Smooth muscle cell (in vitro differentiated cells): ENCODE measurements at regions not wholly inside any gene's neighbourhood (a gene's known extent, or its start where the extent isn't known, plus 50 kb on each side); places are given as distances from the start of the nearest gene placed in this dataset.

Source experiments
- DNase-seq: peaks from one replicate; lab custom pipeline; 2025; ENCODE audit not compliant: unreplicated experiment; lab: John Stamatoyannopoulos, UW
- H2AFZ ChIP-seq: fragments of 200-600 bp; sonication (generic); 2 replicates; pipeline ENCODE4 v1.6.0; 2016; ENCODE audit warnings: antibody characterized with exemption, low read depth, mild to moderate bottlenecking
- H3F3A ChIP-seq: fragments of 200-600 bp; sonication (generic); 2 replicates; pipeline ENCODE4 v1.6.0; 2017; ENCODE audit warnings: antibody characterized with exemption, low read depth
- H3K27ac ChIP-seq: fragments of 200-600 bp; sonication (generic); 2 replicates; pipeline ENCODE4 v1.5.1; 2016; ENCODE audit warnings: low read depth, mild to moderate bottlenecking
- H3K27me3 ChIP-seq: fragments of 200-600 bp; sonication (generic); 2 replicates; pipeline ENCODE4 v1.6.1; 2016; ENCODE audit warnings: low read depth, mild to moderate bottlenecking
- H3K36me3 ChIP-seq: fragments of 200-600 bp; sonication (generic); 2 replicates; pipeline ENCODE4 v1.5.1; 2016; ENCODE audit warnings: low read depth
- H3K4me1 ChIP-seq: fragments of 200-600 bp; sonication (generic); 2 replicates; pipeline ENCODE4 v1.5.1; 2016; ENCODE audit warnings: low read depth
- H3K4me2 ChIP-seq: fragments of 200-600 bp; sonication (generic); 2 replicates; pipeline ENCODE4 v1.6.0; 2016; ENCODE audit warnings: mild to moderate bottlenecking
- H3K4me3 ChIP-seq: fragments of 200-600 bp; sonication (generic); 2 replicates; pipeline ENCODE4 v1.5.1; 2016; ENCODE audit warnings: mild to moderate bottlenecking
- H3K79me2 ChIP-seq: fragments of 200-600 bp; sonication (generic); 2 replicates; pipeline ENCODE4 v1.6.0; 2016; ENCODE audit warnings: low read depth, mild to moderate bottlenecking
- H3K9ac ChIP-seq: fragments of 200-600 bp; sonication (generic); 2 replicates; pipeline ENCODE4 v1.6.0; 2016; ENCODE audit warnings: low read depth
- H3K9me3 ChIP-seq: fragments of 200-600 bp; sonication (generic); replicated peaks from 2 replicates; pipeline ENCODE4 v1.5.1; 2016; ENCODE audit warnings: low read depth
- H4K20me1 ChIP-seq: fragments of 200-600 bp; sonication (generic); 2 replicates; pipeline ENCODE4 v1.6.0; 2016; ENCODE audit warnings: low read depth
- CTCF ChIP-seq: fragments of 200-600 bp; sonication (generic); IDR thresholded peaks from 2 replicates; pipeline ENCODE4 v1.5.1; 2017; ENCODE audit warnings: borderline replicate concordance, mild to moderate bottlenecking, antibody characterized with exemption; ENCODE audit not compliant: insufficient read depth, poor library complexity, severe bottlenecking
- WGBS: methylation state at CpG from one replicate; pipeline ENCODE4 v1.1.7; 2016; ENCODE audit warnings: low lambda C conversion rate; 5-methylcytosine and 5-hydroxymethylcytosine counted together

- 93% methylated on average over 2 of the region's 2 CpGs for WGBS
- no peak overlapping the region for H2AFZ ChIP-seq
- no peaks in the 10 kb centered on the region for H3K36me3 ChIP-seq
- H3K27ac ChIP-seq, result no peak overlapping the region
- H3K4me1 ChIP-seq, result peaks cover 6% of the 10 kb centered on the region
- DNase-seq, result no peak
- no peaks in the 10 kb centered on the region for H3K79me2 ChIP-seq
- no peaks in the 10 kb centered on the region for H4K20me1 ChIP-seq
- no peaks in the 10 kb centered on the region for H3F3A ChIP-seq
- no peak overlapping the region for H3K4me2 ChIP-seq
- H3K27me3 ChIP-seq, result peaks cover 27% of the 10 kb centered on the region
- no peaks in the 10 kb centered on the region for H3K9me3 ChIP-seq
- H3K9ac ChIP-seq, result no peak overlapping the region
- TF ChIP-seq CTCF, result no peak
- no peak overlapping the region for H3K4me3 ChIP-seq
Measured at GRCh38 chr4:187020676-187021075, 297.0 kb upstream of the FAT1 start.

GRCh38 chr4:187021436-187022205 lies 298.0 kb upstream of the FAT1 start:
- Histone ChIP-seq H4K20me1 (no peaks in the 10 kb centered on the region), H3K27ac (no peak overlapping the region), H3K36me3 (no peaks in the 10 kb centered on the region), H3K4me2 (no peak overlapping the region), H3K4me3 (no peak overlapping the region), H3K79me2 (no peaks in the 10 kb centered on the region), H3K27me3 (peaks cover 36% of the 10 kb centered on the region), H3F3A (no peaks in the 10 kb centered on the region), H3K9ac (no peak overlapping the region), H2AFZ (no peak overlapping the region), H3K4me1 (peaks cover 6% of the 10 kb centered on the region), H3K9me3 (no peaks in the 10 kb centered on the region)
- no peak for DNase-seq
- no peak for TF ChIP-seq CTCF
- 92% methylated on average over 6 of the region's 6 CpGs for WGBS

- TF ChIP-seq CTCF, result no peak
- Histone ChIP-seq H3K79me2 (no peaks in the 10 kb centered on the region), H3K36me3 (no peaks in the 10 kb centered on the region), H3K27me3 (peaks cover 40% of the 10 kb centered on the region), H4K20me1 (no peaks in the 10 kb centered on the region), H3F3A (no peaks in the 10 kb centered on the region), H2AFZ (peak overlapping the region; percentile 38), H3K9ac (no peak overlapping the region), H3K27ac (no peak overlapping the region), H3K9me3 (no peaks in the 10 kb centered on the region), H3K4me1 (no peaks in the 10 kb centered on the region), H3K4me2 (peak overlapping the region; percentile 80), H3K4me3 (peak overlapping the region; percentile 29)
- 14% methylated on average over 6 of the region's 6 CpGs for WGBS
- no peak for DNase-seq
Measured at GRCh38 chr4:187027272-187027671, 303.6 kb upstream of the FAT1 start.

GRCh38 chr4:187042251-187042650 lies 318.6 kb upstream of the FAT1 start:
- no peak for DNase-seq
- Histone ChIP-seq H3K36me3 (no peaks in the 10 kb centered on the region), H3K27me3 (peaks cover 9% of the 10 kb centered on the region), H3F3A (no peaks in the 10 kb centered on the region), H3K79me2 (no peaks in the 10 kb centered on the region), H3K4me1 (no peaks in the 10 kb centered on the region), H4K20me1 (no peaks in the 10 kb centered on the region), H3K9me3 (no peaks in the 10 kb centered on the region), H2AFZ (no peak overlapping the region), H3K4me2 (no peak overlapping the region), H3K4me3 (no peak overlapping the region), H3K9ac (no peak overlapping the region), H3K27ac (no peak overlapping the region)
- WGBS, result 94% methylated on average over 7 of the region's 7 CpGs
- no peak for TF ChIP-seq CTCF
